Neural progenitor cell (in vitro differentiated cells): ENCODE measurements at regions not wholly inside any gene's neighbourhood (a gene's known extent, or its start where the extent isn't known, plus 50 kb on each side); places are given as distances from the start of the nearest gene placed in this dataset.

Experiments used
- CTCF ChIP-seq: fragments of 200-600 bp; sonication (generic); IDR thresholded peaks from 2 replicates; pipeline ENCODE4 v1.5.1; 2017; ENCODE audit warnings: antibody characterized with exemption, mild to moderate bottlenecking
- EZH2 ChIP-seq: fragments of 200-600 bp; sonication (generic); IDR thresholded peaks from 2 replicates; pipeline ENCODE4 v1.6.1; 2017; ENCODE audit warnings: antibody characterized with exemption, mild to moderate bottlenecking, moderate library complexity
- EZH2phosphoT487 ChIP-seq: fragments of 200-600 bp; sonication (generic); IDR thresholded peaks from 2 replicates; pipeline ENCODE4 v1.6.1; 2017; ENCODE audit warnings: antibody characterized with exemption

GRCh38 chr18:4721545-4721944 is 266.4 kb upstream of the DLGAP1 start:
- TF ChIP-seq CTCF (no peak), EZH2phosphoT487 (no peak), EZH2 (no peak)
